ENCODE measurements at regions not wholly inside any gene's neighbourhood (a gene's known extent, or its start where the extent isn't known, plus 50 kb on each side); places are given as distances from the start of the nearest gene placed in this dataset.

DNA sequence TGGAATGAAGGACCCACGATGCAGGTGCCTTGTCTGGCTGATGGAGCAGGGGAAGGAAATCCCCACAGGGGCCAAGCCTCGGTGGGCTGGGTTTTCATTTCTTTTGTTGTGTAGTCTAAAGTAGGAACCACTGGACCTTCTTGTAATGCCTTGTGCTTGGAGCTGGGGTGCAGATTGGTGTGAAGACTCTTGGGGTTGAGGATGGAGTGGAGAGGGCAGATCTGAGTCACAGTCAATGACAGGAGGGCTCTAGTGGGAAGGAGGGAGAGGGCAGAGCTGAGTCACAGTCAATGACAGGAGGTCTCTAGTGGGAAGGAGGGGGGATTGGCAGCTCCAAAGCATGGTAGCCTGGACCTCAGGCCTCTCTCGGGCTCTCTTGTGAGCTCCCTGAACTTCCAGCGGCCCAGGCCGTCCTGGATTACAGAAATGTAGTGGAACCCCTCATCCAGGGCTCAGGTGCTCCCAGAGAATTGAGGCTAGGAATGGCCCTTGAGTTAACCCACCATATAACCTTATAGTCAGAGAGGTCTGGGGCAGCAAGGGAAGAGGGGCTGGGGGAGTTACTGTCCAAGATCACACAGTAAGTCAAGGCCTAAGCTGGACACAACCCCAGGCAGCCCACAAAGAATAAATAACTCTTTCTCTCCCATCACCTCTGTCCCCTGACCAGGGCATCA lies 313.8 kb downstream of the MATN1 start:
- DNase-seq (ENCODE audit: low read depth in 2 of 2) = no peak

DNA sequence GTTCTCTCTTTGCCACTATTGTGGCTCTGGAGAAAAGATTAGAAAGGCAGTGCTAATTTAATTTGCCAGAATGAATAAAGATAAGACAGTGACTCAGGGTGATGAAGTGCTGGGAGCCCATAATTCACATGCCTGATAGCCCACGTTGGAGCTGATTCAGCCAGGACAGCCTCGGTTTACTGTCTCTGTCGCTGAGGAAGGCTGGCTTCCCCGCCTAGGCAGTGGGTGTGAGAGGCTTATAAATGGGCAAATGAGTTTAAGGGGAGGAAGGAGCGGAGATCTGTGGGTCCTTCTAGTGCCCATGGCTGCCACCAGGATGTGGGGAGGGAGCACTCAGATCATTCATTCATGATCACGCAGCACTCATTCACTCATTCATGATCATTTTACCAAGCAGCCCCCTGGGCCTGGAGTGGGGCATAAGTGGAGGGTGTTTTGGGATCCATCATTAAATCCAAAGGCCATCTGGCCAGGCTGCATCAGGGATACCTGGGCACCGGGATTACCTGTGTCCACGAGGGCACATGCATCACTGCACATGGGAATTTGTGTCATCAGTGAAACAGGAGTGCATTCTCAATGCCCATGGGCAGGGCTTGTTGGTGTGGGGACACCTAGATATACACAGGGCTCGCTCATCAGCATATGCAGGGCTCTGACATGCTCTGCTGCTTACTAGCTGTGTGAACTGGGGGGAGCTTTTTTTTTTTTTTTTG lies 315.4 kb downstream of the MATN1 start:
- no peak for DNase-seq (ENCODE audit: low read depth in 2 of 2)

DNA sequence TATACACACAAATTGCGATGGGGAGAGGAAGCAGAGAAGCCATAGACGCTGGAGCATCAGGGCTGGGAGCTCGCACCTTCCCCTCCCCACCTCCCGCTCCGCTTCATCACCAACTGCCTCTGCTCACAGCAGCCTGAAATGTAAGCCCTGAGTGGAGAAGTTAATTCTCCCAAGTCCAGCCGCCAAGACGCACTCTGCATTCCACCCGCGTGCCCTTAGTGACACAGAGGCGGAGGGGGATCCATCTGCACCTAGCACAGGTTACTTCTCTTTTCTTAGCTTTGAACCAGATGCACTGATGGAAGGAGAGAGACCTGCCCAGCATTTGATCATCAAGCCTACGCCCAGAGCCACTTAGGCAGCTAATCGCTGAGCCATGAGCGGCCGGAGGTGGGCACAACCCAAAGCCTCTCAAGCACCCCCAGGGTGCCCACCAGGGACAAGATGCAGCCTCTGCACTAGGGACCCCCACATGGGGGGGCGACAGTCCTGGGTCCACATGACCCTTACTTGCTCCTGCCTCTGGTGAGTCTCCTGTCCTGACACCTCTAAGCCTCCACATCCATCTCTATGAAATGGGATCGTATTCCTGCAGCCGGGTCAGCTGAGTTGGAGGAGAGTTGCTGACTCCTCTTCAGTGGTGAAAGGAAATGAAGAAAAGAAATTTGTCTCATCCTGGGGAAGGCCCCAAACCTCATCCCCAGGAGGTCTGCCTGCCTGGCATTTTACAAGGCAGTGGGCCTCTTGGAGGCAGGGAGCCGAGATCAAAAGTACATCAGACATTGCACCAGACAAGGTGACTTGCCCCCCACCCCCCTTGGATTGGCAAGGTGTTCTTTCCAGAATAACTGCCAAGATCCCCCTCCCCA lies 316.2 kb downstream of the MATN1 start:
- DNase-seq (ENCODE audit: low read depth in 2 of 2) = no peak

- no peak for DNase-seq (ENCODE audit: low read depth in 2 of 2)
Measured at GRCh38 chr1:30405631-30406212, 317.7 kb downstream of the MATN1 start.

GRCh38 chr1:30405081-30405480 lies 318.3 kb downstream of the MATN1 start:
- DNase-seq (ENCODE audit: low read depth in 2 of 2) = no peak

- DNase-seq (ENCODE audit: low read depth in 2 of 2) = no peak
Measured at GRCh38 chr1:30404341-30404740, 319.0 kb downstream of the MATN1 start.

DNA sequence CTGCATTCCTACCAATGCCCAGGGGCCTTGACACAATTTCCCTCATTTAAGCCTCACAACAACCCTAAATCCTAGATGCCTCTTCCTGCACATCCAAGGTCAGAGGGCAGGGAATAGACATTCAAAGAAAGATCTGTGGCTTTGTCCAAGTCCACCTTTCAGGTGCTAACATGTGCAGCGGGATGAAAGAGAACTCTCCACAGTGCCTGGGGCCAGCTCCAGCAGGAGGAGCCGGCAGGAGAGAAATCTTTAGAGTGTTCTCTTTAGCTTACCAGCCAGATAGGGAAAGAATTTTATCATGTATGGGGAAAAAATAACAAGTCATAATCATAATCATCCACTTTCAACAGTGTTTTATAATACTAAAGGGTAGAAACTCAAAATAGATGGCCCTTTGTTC lies 319.7 kb downstream of the MATN1 start:
- DNase-seq (ENCODE audit: low read depth in 2 of 2) = no peak

DNA sequence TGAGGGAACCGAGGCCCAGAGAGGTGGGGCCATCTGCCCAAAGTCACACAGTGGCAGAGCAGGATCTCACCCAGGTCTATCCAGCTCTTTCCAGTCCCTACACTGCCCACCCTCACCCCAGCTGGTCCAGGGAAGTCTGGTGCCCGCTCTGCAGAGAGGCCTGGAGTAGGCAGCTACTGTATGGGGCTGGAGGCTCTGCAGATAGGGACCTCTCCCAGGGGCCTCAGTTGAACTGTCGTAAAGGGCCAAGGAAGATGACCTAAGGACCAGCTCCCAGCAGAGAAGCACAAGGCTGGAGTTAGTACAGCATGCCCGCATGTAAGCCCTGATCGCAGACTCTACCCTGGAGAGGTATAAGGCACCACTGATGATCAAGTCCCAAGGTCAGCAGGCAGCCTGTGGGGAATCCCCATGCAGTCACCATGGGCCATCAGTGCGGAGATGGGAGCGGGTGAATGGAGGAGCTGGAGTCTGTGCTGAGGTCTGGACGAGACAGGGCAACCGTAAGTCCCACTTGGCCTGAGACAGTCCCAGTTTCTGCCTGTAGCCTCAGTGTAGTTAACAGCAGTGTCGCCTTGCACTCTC lies 320.2 kb downstream of the MATN1 start:
- DNase-seq (ENCODE audit: low read depth in 2 of 2) = no peak

DNA sequence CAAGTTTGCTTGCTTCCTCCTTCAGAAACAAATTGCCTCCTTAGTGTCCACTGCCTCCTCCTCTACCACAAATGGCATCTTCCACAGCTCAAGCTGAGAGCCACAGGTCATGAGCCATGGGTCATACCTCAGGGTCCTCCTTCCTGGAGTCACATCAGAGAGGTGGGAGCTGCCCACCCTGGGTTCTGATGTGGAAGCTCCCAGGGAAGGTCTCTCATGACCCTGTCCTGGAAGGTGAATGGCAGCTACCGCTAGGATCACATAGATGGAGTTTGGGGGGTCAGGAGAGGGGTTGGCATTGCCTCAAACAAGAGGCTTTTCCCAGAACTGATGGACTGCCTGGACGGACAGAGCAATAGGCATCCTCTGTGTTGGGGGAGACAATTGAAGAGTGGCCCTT lies 321.4 kb downstream of the MATN1 start:
- no peak for DNase-seq (ENCODE audit: low read depth in 2 of 2)

- DNase-seq (ENCODE audit: low read depth in 2 of 2) = no peak
Measured at GRCh38 chr1:30400507-30400906, 322.9 kb downstream of the MATN1 start.

GRCh38 chr1:30399026-30399425 lies 324.4 kb downstream of the MATN1 start:
- DNase-seq (ENCODE audit: low read depth in 2 of 2) = no peak

DNA sequence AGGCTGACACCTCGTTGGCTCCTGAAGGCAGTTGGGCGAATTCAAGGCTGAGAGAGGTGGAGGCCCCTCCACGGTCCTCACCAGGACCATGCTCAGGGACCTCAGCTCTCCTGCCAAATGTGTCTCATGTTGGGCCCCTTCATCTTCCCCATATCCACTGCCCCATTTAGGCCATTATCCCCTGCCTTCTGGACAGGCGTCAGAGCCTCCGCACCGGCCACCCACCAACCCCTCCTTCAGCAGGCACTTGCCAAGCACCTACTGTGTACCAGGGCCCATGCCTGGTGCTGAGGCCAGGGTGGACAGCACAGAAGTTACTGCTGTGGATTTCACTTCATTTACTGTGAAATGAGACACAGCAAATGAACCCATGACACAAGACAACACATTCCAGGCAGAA lies 325.8 kb downstream of the MATN1 start:
- no peak for DNase-seq (ENCODE audit: low read depth in 2 of 2)

GRCh38 chr1:30395631-30396030 lies 327.8 kb downstream of the MATN1 start:
- no peak for DNase-seq (ENCODE audit: low read depth in 2 of 2)

DNA sequence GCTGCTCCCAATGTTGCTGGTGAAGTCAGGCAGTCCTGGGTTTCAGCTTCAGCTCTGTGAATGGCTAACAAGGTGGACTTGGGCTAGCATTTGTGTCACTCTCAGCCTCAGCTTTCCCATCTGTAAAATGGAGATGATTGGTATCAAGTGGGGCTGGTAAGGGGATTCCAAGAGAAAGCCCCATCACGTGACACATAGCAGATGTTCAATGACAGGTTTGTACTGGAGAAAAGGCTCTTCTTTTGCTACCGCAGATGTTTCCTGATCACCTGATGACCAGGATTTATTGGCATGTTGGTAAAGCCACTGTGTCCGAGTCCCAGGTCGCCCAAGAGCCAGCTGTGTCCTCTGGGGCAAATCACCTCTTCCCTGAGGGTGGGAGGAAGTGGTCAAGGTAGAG lies 335.0 kb downstream of the MATN1 start:
- no peak for DNase-seq (ENCODE audit: low read depth in 2 of 2)

- no peak for DNase-seq (ENCODE audit: low read depth in 2 of 2)
Measured at GRCh38 chr1:30386156-30386926, 337.0 kb downstream of the MATN1 start.

GRCh38 chr1:30385246-30385995 lies 338.0 kb downstream of the MATN1 start:
- no peak for DNase-seq (ENCODE audit: low read depth in 2 of 2)

- no peak for DNase-seq (ENCODE audit: low read depth in 2 of 2)
Measured at GRCh38 chr1:30384286-30385245, 338.8 kb downstream of the MATN1 start.

GRCh38 chr1:30383221-30383711 lies 340.1 kb downstream of the MATN1 start:
- DNase-seq (ENCODE audit: low read depth in 2 of 2) = no peak

DNA sequence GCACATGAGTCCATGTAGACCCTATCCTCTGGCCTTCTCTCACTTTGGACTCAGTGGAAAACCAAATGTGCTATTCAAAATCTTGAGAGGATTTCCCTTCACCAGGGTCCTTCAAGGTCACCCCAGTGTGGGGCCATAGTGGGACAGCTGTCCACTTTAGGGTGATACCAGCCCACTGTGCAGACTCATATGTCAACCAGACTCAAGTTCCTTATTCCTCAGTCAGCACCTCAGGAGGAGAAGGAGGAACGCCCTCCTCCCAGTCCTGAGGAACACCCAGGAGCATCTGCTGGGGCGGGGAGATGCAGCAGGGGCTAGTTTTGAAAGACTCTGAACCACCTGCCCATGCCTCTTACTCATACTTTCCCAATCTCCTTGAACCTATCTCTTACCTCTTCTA lies 340.9 kb downstream of the MATN1 start:
- no peak for DNase-seq (ENCODE audit: low read depth in 2 of 2)

All from lung microvascular endothelial cell (primary cell).